ENCODE measurements at regions not wholly inside any gene's neighbourhood (a gene's known extent, or its start where the extent isn't known, plus 50 kb on each side); places are given as distances from the start of the nearest gene placed in this dataset.

- TF ChIP-seq CHD7 (IDR thresholded peaks at IDR 0.05; ENCODE audit: insufficient replicate concordance, low read length) (no peak), YY1 (IDR thresholded peaks at IDR 0.05; ENCODE audit: low read depth, low read length) (no peak), TAF1 (IDR thresholded peaks at IDR 0.05; ENCODE audit: low read depth, low read length) (no peak), SRF (IDR thresholded peaks at IDR 0.05; ENCODE audit: low read depth, low read length) (no peak), RBBP5 (IDR thresholded peaks at IDR 0.05; ENCODE audit: borderline replicate concordance, low read depth, low read length) (no peak), TCF12 (IDR thresholded peaks at IDR 0.05; ENCODE audit: low read depth, low read length) (no peak)
Observed at GRCh38 chr3:116951610-116952009, 242.0 kb downstream of the TUSC7 start (continued).
